H9 (cell line): ENCODE measurements at regions not wholly inside any gene's neighbourhood (a gene's known extent, or its start where the extent isn't known, plus 50 kb on each side); places are given as distances from the start of the nearest gene placed in this dataset.

Experiments
- DNase-seq: peaks from one replicate; pipeline ENCODE4 v3.0.0-alpha.2; 2017
- H2AFZ ChIP-seq: one replicate; pipeline ENCODE4 v1.6.1; 2013; ENCODE audit warnings: mild to moderate bottlenecking, low read length, control low read depth, moderate library complexity
- H2AK5ac ChIP-seq: 2 replicates; pipeline ENCODE4 v1.6.1; 2013; ENCODE audit warnings: low read length, control low read depth, mixed read lengths; ENCODE audit not compliant: insufficient read length
- H2BK120ac ChIP-seq: one replicate; pipeline ENCODE4 v1.6.1; 2013; ENCODE audit warnings: low read depth, mild to moderate bottlenecking, low read length, control low read depth, inconsistent platforms; ENCODE audit not compliant: poor library complexity, severe bottlenecking
- H2BK12ac ChIP-seq: 2 replicates; pipeline ENCODE4 v1.6.1; 2013; ENCODE audit warnings: low read length, control low read depth, mixed read lengths, low read depth; ENCODE audit not compliant: insufficient read length
- H2BK15ac ChIP-seq: 2 replicates; pipeline ENCODE4 v1.6.1; 2013; ENCODE audit warnings: low read depth, low read length, control low read depth
- H2BK20ac ChIP-seq: one replicate; pipeline ENCODE4 v1.6.1; 2013; ENCODE audit warnings: low read depth, mild to moderate bottlenecking, low read length, control low read depth, inconsistent platforms; ENCODE audit not compliant: poor library complexity, severe bottlenecking
- H2BK5ac ChIP-seq: 2 replicates; pipeline ENCODE4 v1.6.1; 2013; ENCODE audit warnings: low read length, control low read depth, mixed read lengths; ENCODE audit not compliant: insufficient read length
- H3K14ac ChIP-seq: 2 replicates; pipeline ENCODE4 v1.6.1; 2013; ENCODE audit warnings: low read length, control low read depth; ENCODE audit not compliant: insufficient read depth
- H3K18ac ChIP-seq: 2 replicates; pipeline ENCODE4 v1.6.1; 2013; ENCODE audit warnings: low read depth, mild to moderate bottlenecking, mixed read lengths, low read length, control low read depth; ENCODE audit not compliant: insufficient read length
- H3K23ac ChIP-seq: 2 replicates; pipeline ENCODE4 v1.6.1; 2013; ENCODE audit warnings: low read length, control low read depth, mixed read lengths, low read depth; ENCODE audit not compliant: insufficient read length
- H3K23me2 ChIP-seq: 2 replicates; pipeline ENCODE4 v1.6.1; 2013; ENCODE audit warnings: low read depth, mild to moderate bottlenecking, mixed read lengths, low read length, control low read depth; ENCODE audit not compliant: insufficient read length, poor library complexity, severe bottlenecking
- H3K27ac ChIP-seq: 2 replicates; pipeline ENCODE4 v1.5.1; 2013; ENCODE audit warnings: low read length, control low read depth, mixed read lengths, low read depth; ENCODE audit not compliant: insufficient read length
- H3K27me3 ChIP-seq: 2 replicates; pipeline ENCODE4 v1.6.1; 2013; ENCODE audit warnings: low read length, control low read depth, inconsistent platforms; ENCODE audit not compliant: insufficient read depth
- H3K4ac ChIP-seq: 2 replicates; pipeline ENCODE4 v1.6.1; 2013; ENCODE audit warnings: low read depth, mild to moderate bottlenecking, control low read depth, inconsistent platforms, low read length, moderate library complexity
- H3K4me1 ChIP-seq: 2 replicates; pipeline ENCODE4 v1.6.1; 2013; ENCODE audit warnings: low read length, control low read depth, inconsistent platforms; ENCODE audit not compliant: insufficient read depth
- H3K4me2 ChIP-seq: 2 replicates; pipeline ENCODE4 v1.6.1; 2013; ENCODE audit warnings: low read length, control low read depth, mixed read lengths; ENCODE audit not compliant: insufficient read length, insufficient read depth
- H3K56ac ChIP-seq: 2 replicates; pipeline ENCODE4 v1.6.1; 2013; ENCODE audit warnings: low read depth, mild to moderate bottlenecking, mixed read lengths, low read length, control low read depth; ENCODE audit not compliant: insufficient read length
- H3K79me1 ChIP-seq: 2 replicates; pipeline ENCODE4 v1.6.1; 2013; ENCODE audit warnings: low read depth, mild to moderate bottlenecking, moderate library complexity, low read length, control low read depth, inconsistent platforms; ENCODE audit not compliant: insufficient read depth, poor library complexity, severe bottlenecking
- H3K79me2 ChIP-seq: 2 replicates; pipeline ENCODE4 v1.6.1; 2013; ENCODE audit warnings: low read length, control low read depth, inconsistent platforms; ENCODE audit not compliant: insufficient read depth
- H3K9ac ChIP-seq: 2 replicates; pipeline ENCODE4 v1.6.1; 2013; ENCODE audit warnings: low read length, control low read depth, mixed read lengths; ENCODE audit not compliant: insufficient read length; ENCODE audit errors: extremely low read depth
- H3K9me3 ChIP-seq: one replicate; pipeline ENCODE4 v1.6.1; 2013; ENCODE audit warnings: low read depth, low read length, inconsistent platforms; ENCODE audit not compliant: control insufficient read depth
- H3T11ph ChIP-seq: one replicate; pipeline ENCODE4 v1.6.1; 2013; ENCODE audit warnings: mild to moderate bottlenecking, low read length, control low read depth, inconsistent platforms
- H4K20me1 ChIP-seq: one replicate; pipeline ENCODE4 v1.6.1; 2013; ENCODE audit not compliant: control insufficient read depth, insufficient read length, insufficient read depth
- H4K5ac ChIP-seq: 2 replicates; pipeline ENCODE4 v1.6.1; 2013; ENCODE audit warnings: low read depth, mild to moderate bottlenecking, mixed read lengths, low read length, control low read depth; ENCODE audit not compliant: insufficient read length
- H4K8ac ChIP-seq: replicated peaks from 2 replicates; pipeline ENCODE4 v1.6.1; 2013; ENCODE audit warnings: low read length, control low read depth, mixed read lengths, low read depth; ENCODE audit not compliant: insufficient read length
- H4K91ac ChIP-seq: 2 replicates; pipeline ENCODE4 v1.6.1; 2013; ENCODE audit warnings: low read depth, mild to moderate bottlenecking, moderate library complexity, mixed read lengths, low read length, control low read depth; ENCODE audit not compliant: insufficient read length
- H3K27ac Mint-ChIP-seq, 3 experiments: 2 replicates in 2 of 3; 3 replicates in 1 of 3; pipeline ENCODE4 v1.8.0; 2020 to 2021; ENCODE audit warnings: mixed read lengths in 3 of 3, mild to moderate bottlenecking in 1 of 3, moderate library complexity in 1 of 3
- H3K27me3 Mint-ChIP-seq: 2 replicates; pipeline ENCODE4 v1.8.0; 2021; ENCODE audit warnings: low read depth, mild to moderate bottlenecking, moderate library complexity, mixed read lengths
- H3K36me3 Mint-ChIP-seq, 3 experiments: 2 replicates in 2 of 3; 3 replicates in 1 of 3; pipeline ENCODE4 v1.8.0; 2020 to 2021; ENCODE audit warnings: low read depth in 3 of 3, mixed read lengths in 3 of 3; ENCODE audit not compliant: insufficient read depth in 1 of 3
- H3K4me1 Mint-ChIP-seq, 2 experiments: 2 replicates each; pipeline ENCODE4 v1.8.0; 2020; ENCODE audit warnings: mixed read lengths in 2 of 2
- H3K4me3 Mint-ChIP-seq, 2 experiments: 2 replicates in 1 of 2; 3 replicates in 1 of 2; pipeline ENCODE4 v1.8.0; 2020 to 2021; ENCODE audit warnings: mild to moderate bottlenecking in 2 of 2, mixed read lengths in 2 of 2, moderate library complexity in 1 of 2
- H3K9me3 Mint-ChIP-seq, 2 experiments: 2 replicates in 1 of 2; 3 replicates in 1 of 2; pipeline ENCODE4 v1.8.0; 2020; ENCODE audit warnings: mild to moderate bottlenecking in 2 of 2, mixed read lengths in 2 of 2, moderate library complexity in 1 of 2
- TF ChIP-seq, protein P1 (sequence below): fragments of 200-600 bp; sonication (generic); conservative IDR thresholded peaks from 3 replicates; pipeline ENCODE4 v1.8.0; 2021; ENCODE audit warnings: antibody characterized with exemption, mild to moderate bottlenecking

GRCh38 chr3:95901948-95902347 is 912.4 kb upstream of the EPHA6 start:
- Histone ChIP-seq H2BK15ac (no peak overlapping the region), H4K20me1 (no peaks in the 10 kb centered on the region), H3K4me1 (no peaks in the 10 kb centered on the region), H3K27ac (no peak overlapping the region), H3K4me2 (no peak overlapping the region), H3K4ac (no peak overlapping the region), H4K91ac (no peak overlapping the region), H3K79me2 (no peaks in the 10 kb centered on the region), H3K9ac (no peak overlapping the region), H3K18ac (no peak overlapping the region), H3K9me3 (no peaks in the 10 kb centered on the region), H2BK5ac (no peak overlapping the region), H2BK120ac (no peak overlapping the region), H2AFZ (no peak overlapping the region), H2BK20ac (no peak overlapping the region), H3K56ac (no peak overlapping the region), H3K79me1 (no peaks in the 10 kb centered on the region), H3K23ac (no peak overlapping the region), H4K8ac (no peak overlapping the region), H3T11ph (no peak overlapping the region), H3K23me2 (no peaks in the 10 kb centered on the region), H2BK12ac (no peak overlapping the region), H4K5ac (no peak overlapping the region), H2AK5ac (no peak overlapping the region), H3K14ac (no peak overlapping the region), H3K27me3 (no peaks in the 10 kb centered on the region)
- Mint-ChIP-seq H3K36me3 (no peaks in the 10 kb centered on the region), H3K27ac (no peak overlapping the region), H3K4me3 (no peak overlapping the region), H3K9me3 (no peaks in the 10 kb centered on the region), H3K27me3 (no peaks in the 10 kb centered on the region), H3K4me1 (no peaks in the 10 kb centered on the region)
- TF ChIP-seq, protein P1, sequence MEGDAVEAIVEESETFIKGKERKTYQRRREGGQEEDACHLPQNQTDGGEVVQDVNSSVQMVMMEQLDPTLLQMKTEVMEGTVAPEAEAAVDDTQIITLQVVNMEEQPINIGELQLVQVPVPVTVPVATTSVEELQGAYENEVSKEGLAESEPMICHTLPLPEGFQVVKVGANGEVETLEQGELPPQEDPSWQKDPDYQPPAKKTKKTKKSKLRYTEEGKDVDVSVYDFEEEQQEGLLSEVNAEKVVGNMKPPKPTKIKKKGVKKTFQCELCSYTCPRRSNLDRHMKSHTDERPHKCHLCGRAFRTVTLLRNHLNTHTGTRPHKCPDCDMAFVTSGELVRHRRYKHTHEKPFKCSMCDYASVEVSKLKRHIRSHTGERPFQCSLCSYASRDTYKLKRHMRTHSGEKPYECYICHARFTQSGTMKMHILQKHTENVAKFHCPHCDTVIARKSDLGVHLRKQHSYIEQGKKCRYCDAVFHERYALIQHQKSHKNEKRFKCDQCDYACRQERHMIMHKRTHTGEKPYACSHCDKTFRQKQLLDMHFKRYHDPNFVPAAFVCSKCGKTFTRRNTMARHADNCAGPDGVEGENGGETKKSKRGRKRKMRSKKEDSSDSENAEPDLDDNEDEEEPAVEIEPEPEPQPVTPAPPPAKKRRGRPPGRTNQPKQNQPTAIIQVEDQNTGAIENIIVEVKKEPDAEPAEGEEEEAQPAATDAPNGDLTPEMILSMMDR: no peak
- DNase-seq: no peak
